ENCODE measurements at regions not wholly inside any gene's neighbourhood (a gene's known extent, or its start where the extent isn't known, plus 50 kb on each side); places are given as distances from the start of the nearest gene placed in this dataset.

- no peak for DNase-seq
These were observed 712.8 kb downstream of the CDH8 start for GRCh38 chr16:61323456-61323855.

DNA sequence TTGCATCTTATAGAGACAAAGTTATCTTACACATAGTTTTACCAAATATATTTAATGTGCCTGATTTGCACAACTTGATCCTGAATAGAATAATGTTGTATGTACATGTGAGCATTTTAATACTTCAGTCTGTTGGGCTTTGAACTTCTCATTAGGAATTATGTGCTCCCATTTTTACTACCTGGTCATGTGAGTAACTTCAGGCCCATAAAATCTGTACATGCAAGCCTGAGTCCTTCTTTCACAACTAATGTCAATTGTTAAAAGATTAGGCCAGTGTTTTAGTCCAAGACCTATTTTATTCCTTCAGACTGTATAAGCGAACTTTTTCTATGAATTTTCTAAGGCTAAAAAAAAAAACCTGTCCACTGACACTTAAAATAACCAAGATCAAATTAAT, 715.4 kb downstream of the CDH8 start:
- no peak for DNase-seq

DNA sequence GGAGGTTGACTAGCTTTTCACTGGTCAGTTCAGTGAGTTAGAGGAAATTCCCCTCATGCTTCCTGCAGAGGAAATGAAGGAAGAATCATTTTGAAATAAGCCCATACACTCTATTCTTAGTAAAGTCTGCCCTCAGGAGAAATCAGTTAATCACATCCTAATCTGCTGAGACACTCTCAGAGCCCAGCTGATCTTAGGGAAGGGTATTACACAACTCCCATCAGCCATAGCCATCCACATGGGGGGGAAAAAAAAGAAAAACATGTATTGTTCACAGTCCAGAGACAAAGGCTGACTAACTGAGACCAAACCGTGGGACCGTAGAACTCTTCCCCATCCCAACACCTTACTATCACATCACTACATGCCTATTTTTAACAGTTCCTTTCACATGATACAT, 722.3 kb downstream of the CDH8 start:
- no peak for DNase-seq

GRCh38 chr16:61309386-61309785, 726.9 kb downstream of the CDH8 start:
- DNase-seq: no peak

GRCh38 chr16:61306204-61306603, 730.0 kb downstream of the CDH8 start:
- DNase-seq: no peak

GRCh38 chr16:61296814-61297213, 739.4 kb downstream of the CDH8 start:
- peak; percentile 34 for DNase-seq

DNA sequence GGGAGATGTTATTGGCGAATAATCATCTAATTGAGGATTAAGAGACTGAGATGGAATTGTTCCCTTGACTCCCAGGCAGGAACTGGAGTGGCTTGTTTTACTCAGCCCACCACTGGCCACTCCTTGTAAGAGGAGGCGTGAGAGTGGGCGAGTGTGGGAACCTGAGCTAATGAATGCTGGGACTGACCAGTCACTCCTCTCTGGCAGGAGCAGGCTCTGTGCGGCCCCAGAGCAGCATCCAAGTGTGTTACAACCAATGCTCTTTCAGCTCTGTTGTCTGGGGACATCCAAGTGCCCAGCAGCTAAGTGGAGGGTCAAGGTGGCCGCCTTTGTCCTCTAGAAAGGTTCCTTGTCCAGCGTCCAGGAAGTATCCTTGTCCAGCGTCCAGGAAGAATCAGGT, 739.9 kb downstream of the CDH8 start:
- no peak for DNase-seq

GRCh38 chr16:61295311-61295710, 740.9 kb downstream of the CDH8 start:
- no peak for DNase-seq

GRCh38 chr16:61289141-61289540, 747.1 kb downstream of the CDH8 start:
- no peak for DNase-seq

DNA sequence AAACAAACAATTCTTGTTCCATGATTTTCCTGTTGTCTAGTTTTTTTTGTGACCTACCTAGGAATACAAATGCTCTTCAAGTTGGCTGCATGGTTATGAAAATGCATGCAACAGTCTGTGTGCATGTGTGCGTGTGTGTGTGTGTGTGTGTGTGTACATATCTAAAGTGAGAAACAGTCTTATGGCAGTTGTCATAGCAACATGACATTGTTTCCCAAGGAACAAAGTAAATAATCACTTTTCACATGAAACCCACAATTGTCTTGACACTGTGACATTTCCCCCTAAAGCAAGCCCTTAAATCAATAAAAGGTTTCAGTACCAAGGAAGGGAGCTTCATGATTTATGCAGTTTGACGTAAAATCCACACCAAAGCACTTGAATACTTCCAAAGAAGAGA, 758.4 kb downstream of the CDH8 start:
- DNase-seq: no peak

DNA sequence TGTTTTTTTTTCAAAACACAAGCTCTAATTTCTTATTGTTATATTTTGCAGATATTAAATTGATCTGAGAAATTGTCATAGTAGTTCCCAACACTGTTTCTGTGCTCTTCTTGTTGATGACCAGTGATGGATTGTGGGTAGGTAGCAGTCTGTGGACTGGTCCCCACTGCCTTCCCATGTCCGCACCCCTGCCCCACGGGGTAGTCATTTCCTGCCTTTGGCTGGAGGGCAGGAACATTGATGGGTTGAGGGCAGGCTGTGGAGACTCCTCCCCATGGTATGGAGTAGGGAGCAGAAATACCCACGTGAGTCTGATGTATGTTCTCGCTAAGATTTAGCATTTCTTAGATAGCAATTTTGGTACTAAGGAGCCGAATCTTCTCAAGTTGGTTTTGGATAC, 762.0 kb downstream of the CDH8 start:
- no peak for DNase-seq

- DNase-seq: no peak
These were observed 765.5 kb downstream of the CDH8 start for GRCh38 chr16:61270726-61271125.

DNA sequence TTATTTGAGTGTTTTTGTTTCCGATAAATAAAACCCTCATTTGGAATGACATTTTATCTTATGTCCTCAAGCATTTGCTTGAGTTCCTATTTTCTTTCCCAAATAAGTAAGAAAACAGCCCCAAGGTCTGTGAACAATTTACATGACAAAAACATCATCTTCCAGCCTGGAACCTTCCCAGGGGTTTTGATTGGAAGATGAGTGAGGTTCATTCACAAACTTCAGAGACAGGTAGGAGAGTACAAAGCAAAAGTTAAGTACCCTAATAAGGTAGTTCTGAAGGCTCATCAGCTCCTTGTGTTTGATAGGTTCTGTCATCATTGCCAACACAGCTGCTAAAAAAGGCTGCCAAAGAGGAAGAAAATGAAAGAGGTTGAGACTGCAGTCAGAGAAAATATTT, 772.8 kb downstream of the CDH8 start:
- no peak for DNase-seq

- DNase-seq: no peak
These were observed 774.9 kb downstream of the CDH8 start for GRCh38 chr16:61261315-61261714.

DNA sequence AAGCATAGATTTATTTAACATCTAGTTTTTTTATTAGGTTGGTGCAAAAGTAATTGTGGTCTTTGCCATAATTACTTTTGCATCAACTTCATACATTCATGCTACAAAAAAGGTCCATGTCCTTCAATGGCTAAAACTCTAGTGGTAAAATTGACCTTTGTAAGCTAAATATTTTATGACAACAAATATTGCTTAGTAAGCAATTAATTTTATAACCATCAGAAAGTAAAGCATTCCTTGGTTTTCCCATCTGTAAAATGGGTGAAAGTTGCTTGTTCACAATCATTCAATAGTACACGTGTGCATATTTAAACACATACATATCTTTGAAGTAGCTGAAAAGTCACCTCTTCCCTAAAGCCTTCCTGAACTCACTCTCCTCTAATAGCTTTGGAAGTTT, 789.6 kb downstream of the CDH8 start:
- no peak for DNase-seq

- DNase-seq: no peak
These were observed 792.3 kb downstream of the CDH8 start for GRCh38 chr16:61243954-61244353.

- DNase-seq: no peak
These were observed 798.3 kb downstream of the CDH8 start for GRCh38 chr16:61237884-61238485.

GRCh38 chr16:61233713-61234112, 802.5 kb downstream of the CDH8 start:
- peak; percentile 20 for DNase-seq

GRCh38 chr16:61228371-61228770, 807.9 kb downstream of the CDH8 start:
- no peak for DNase-seq

DNA sequence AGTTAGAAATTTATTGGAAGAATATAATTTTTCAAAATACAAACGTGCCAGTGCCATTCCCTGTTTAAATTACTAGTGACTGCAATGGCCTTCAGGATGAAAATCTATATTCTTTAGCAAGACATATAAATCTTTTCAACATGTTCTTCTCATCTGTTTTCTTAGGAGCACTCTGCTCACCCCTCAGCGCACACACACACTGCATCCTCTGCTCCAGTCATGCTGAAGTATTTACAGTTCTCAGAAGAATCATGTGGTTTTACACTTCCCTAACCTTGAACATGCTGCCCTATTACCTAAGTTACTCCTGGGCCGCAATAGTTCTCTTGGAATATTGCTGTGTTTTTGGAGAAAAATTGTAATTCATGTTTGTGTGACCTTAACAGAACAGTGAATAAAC, 820.6 kb downstream of the CDH8 start:
- no peak for DNase-seq

DNA sequence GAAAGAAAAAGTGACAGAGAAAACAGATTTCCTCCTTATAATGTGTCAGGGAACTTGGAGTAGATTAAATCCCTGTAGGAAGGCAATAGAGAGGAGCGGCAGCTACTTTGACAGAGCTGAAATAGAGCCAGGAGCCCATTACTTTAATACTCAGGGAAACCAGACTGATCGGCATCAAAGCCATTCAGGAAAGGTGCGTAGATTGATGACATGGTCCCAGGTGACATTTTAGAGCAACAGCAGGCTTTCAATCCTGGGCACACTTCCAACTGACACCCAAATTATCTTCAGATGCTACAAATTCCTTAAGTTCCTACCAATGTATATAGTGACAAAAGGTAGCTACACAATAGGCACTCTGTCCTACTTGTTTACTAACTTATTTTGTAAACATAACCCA, 821.5 kb downstream of the CDH8 start:
- DNase-seq: no peak

- no peak for DNase-seq
These were observed 826.2 kb downstream of the CDH8 start for GRCh38 chr16:61210076-61210475.

DNA sequence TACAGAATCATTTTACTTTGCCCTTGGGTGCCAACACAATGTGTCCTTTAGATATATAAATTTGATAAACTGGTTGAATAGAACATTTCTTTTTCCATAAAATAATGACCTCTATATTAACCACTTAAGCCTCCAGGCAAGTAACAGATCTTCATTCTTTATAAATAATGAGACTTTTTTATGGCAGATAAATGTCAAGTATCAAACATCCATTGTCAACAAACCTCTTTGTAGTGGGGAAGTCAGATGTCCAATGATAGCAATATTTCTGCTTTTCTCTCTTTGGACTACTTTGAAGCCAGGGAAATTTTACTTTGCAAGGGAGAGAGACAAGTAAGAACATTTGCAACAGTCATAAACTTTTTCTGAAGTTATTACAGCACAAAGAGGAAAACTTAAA, 841.2 kb downstream of the CDH8 start:
- DNase-seq: no peak

DNA sequence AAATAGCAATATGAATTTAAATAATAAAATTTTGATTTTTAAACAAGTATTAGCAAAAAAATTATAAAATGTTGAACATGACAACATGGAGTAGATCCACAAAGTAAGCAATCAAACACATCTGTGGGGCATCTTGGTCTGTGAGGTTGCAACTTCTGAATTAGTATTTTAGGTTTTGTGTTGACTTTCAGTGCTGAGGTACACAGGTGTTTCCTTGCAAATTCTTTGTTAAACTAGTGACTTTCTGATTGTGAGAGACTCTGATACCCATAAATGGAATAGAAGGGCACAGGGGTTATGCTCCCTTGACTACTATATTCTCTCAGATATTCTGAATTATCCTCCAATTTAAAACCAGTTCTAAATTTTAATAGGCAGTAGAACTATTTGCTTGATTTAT, 841.7 kb downstream of the CDH8 start:
- DNase-seq: no peak

GRCh38 chr16:61182391-61182790, 853.8 kb downstream of the CDH8 start:
- no peak for DNase-seq
